GM23338 (cell line): ENCODE measurements at regions not wholly inside any gene's neighbourhood (a gene's known extent, or its start where the extent isn't known, plus 50 kb on each side); places are given as distances from the start of the nearest gene placed in this dataset.

Experiments
- CTCF ChIP-seq, 2 experiments: fragments of 200-600 bp in 1 of 2; sonication (generic) in 1 of 2; conservative IDR thresholded peaks; 2 replicates each; pipeline versions ENCODE4 v1.5.1 to v1.6.1; 2016 to 2017; ENCODE audit warnings: antibody characterized with exemption in 2 of 2, low read depth in 2 of 2, mild to moderate bottlenecking in 2 of 2, moderate library complexity in 1 of 2
- EZH2 ChIP-seq: fragments of 200-600 bp; sonication (generic); IDR thresholded peaks from one replicate; pipeline ENCODE4 v1.8.0; 2017; ENCODE audit warnings: antibody characterized with exemption, mild to moderate bottlenecking, low read depth; ENCODE audit not compliant: unreplicated experiment
- EZH2phosphoT487 ChIP-seq: fragments of 200-600 bp; sonication (generic); IDR thresholded peaks from one replicate; pipeline ENCODE4 v1.8.1; 2018; ENCODE audit warnings: antibody characterized with exemption; ENCODE audit not compliant: unreplicated experiment
- JUNB ChIP-seq: IDR thresholded peaks from one replicate; pipeline ENCODE4 v1.6.1; 2016; ENCODE audit warnings: antibody characterized with exemption; ENCODE audit not compliant: unreplicated experiment
- POLR2AphosphoS5 ChIP-seq: IDR thresholded peaks from 2 replicates; pipeline ENCODE4 v1.6.1; 2016; ENCODE audit warnings: antibody characterized with exemption, low read depth

- no peak for TF ChIP-seq JUNB
- no peak for TF ChIP-seq CTCF (conservative IDR thresholded peaks at IDR 0.05; ENCODE audit: low read depth in 2 of 2)
- no peak for TF ChIP-seq POLR2AphosphoS5
- TF ChIP-seq EZH2, result no peak
- no peak for TF ChIP-seq EZH2phosphoT487
Observed at GRCh38 chr4:145420595-145421214, 60.9 kb upstream of the SMAD1 start.
